ENCODE measurements at regions not wholly inside any gene's neighbourhood (a gene's known extent, or its start where the extent isn't known, plus 50 kb on each side); places are given as distances from the start of the nearest gene placed in this dataset.

- intact Hi-C loops (cut with DNase I; ENCODE audit: low total_unique reads), result no loop called here
- Histone ChIP-seq H3K4me1 (no peaks in the 10 kb centered on the region), H3K36me3 (no peaks in the 10 kb centered on the region), H3K4me3 (no peak overlapping the region), H3K9me3 (no peaks in the 10 kb centered on the region), H3K27ac (no peak overlapping the region), H3K27me3 (no peaks in the 10 kb centered on the region)
- DNase-seq, result no peak
- TF ChIP-seq POLR2A (IDR thresholded peaks at IDR 0.05) (no peak), CTCF (IDR thresholded peaks at IDR 0.05) (no peak)
Observed at GRCh38 chr17:70968302-70968701, 799.0 kb downstream of the KCNJ2 start.

GRCh38 chr17:70969521-70970034, 800.2 kb downstream of the KCNJ2 start:
- TF ChIP-seq POLR2A (IDR thresholded peaks at IDR 0.05) (no peak), CTCF (IDR thresholded peaks at IDR 0.05) (no peak)
- Histone ChIP-seq H3K36me3 (no peaks in the 10 kb centered on the region), H3K27ac (no peak overlapping the region), H3K4me3 (no peak overlapping the region), H3K9me3 (no peaks in the 10 kb centered on the region), H3K4me1 (no peaks in the 10 kb centered on the region), H3K27me3 (no peaks in the 10 kb centered on the region)
- DNase-seq, result no peak
- intact Hi-C loops (cut with DNase I; ENCODE audit: low total_unique reads), result no loop called here

- TF ChIP-seq CTCF (IDR thresholded peaks at IDR 0.05) (no peak), POLR2A (IDR thresholded peaks at IDR 0.05) (no peak)
- DNase-seq, result no peak
- no peaks in the 10 kb centered on the region for H3K36me3 ChIP-seq
Observed at GRCh38 chr17:70976447-70976846, 807.1 kb downstream of the KCNJ2 start.

GRCh38 chr17:70984873-70985272, 815.5 kb downstream of the KCNJ2 start:
- Histone ChIP-seq H3K27ac (no peak overlapping the region), H3K4me3 (no peak overlapping the region), H3K27me3 (no peaks in the 10 kb centered on the region), H3K4me1 (no peaks in the 10 kb centered on the region), H3K36me3 (no peaks in the 10 kb centered on the region), H3K9me3 (no peaks in the 10 kb centered on the region)
- no peak for DNase-seq
- no peak for TF ChIP-seq POLR2A (IDR thresholded peaks at IDR 0.05)
- TF ChIP-seq CTCF (IDR thresholded peaks at IDR 0.05), result no peak
- intact Hi-C loops (cut with DNase I; ENCODE audit: low total_unique reads), result no loop called here

More at GRCh38 chr17:70976447-70976846, 807.1 kb downstream of the KCNJ2 start:
- no peak overlapping the region for H3K4me3 ChIP-seq
- no peaks in the 10 kb centered on the region for H3K27me3 ChIP-seq
- H3K9me3 ChIP-seq, result no peaks in the 10 kb centered on the region
- intact Hi-C loops (cut with DNase I; ENCODE audit: low total_unique reads), result no loop called here
- no peaks in the 10 kb centered on the region for H3K4me1 ChIP-seq
- H3K27ac ChIP-seq, result no peak overlapping the region

GRCh38 chr17:70987867-70988340, 818.6 kb downstream of the KCNJ2 start:
- H3K4me3 ChIP-seq, result no peak overlapping the region
- H3K4me1 ChIP-seq, result no peaks in the 10 kb centered on the region
- no peaks in the 10 kb centered on the region for H3K36me3 ChIP-seq
- intact Hi-C loops (cut with DNase I; ENCODE audit: low total_unique reads), result no loop called here
- no peak for DNase-seq
- TF ChIP-seq CTCF (IDR thresholded peaks at IDR 0.05) (no peak), POLR2A (IDR thresholded peaks at IDR 0.05) (no peak)
- no peaks in the 10 kb centered on the region for H3K27me3 ChIP-seq
- no peak overlapping the region for H3K27ac ChIP-seq
- H3K9me3 ChIP-seq, result no peaks in the 10 kb centered on the region

All from uterus (tissue), 3 donors.